Left ventricle myocardium inferior (tissue), 1 donor: ENCODE measurements at regions not wholly inside any gene's neighbourhood (a gene's known extent, or its start where the extent isn't known, plus 50 kb on each side); places are given as distances from the start of the nearest gene placed in this dataset.

ENCODE experiments used
- DNase-seq: peaks from one replicate; pipeline ENCODE4 v3.0.0-alpha.2; 2020
- H3K27ac ChIP-seq: fragments of 200-600 bp; replicated peaks from 2 replicates; pipeline ENCODE4 v1.8.0; 2021
- H3K27me3 ChIP-seq: fragments of 200-600 bp; 2 replicates; pipeline ENCODE4 v1.8.0; 2021; ENCODE audit warnings: low read depth
- H3K36me3 ChIP-seq: fragments of 200-600 bp; 2 replicates; pipeline ENCODE4 v1.8.0; 2021
- H3K4me1 ChIP-seq: fragments of 200-600 bp; 2 replicates; pipeline ENCODE4 v1.8.0; 2021
- H3K4me3 ChIP-seq: fragments of 200-600 bp; 2 replicates; pipeline ENCODE4 v1.8.0; 2021; ENCODE audit warnings: mild to moderate bottlenecking, moderate library complexity
- H3K9me3 ChIP-seq: fragments of 200-600 bp; replicated peaks from 2 replicates; pipeline ENCODE4 v1.8.0; 2021
- intact Hi-C: fragments of 100-400 bp; cut with micrococcal nuclease; formaldehyde crosslinking; loops from one replicate; pipeline ENCODE4 v1.11.0; 2022
- TF ChIP-seq, protein P1 (sequence below): fragments of 200-600 bp; IDR thresholded peaks from 2 replicates; pipeline ENCODE4 v1.8.0; 2021; ENCODE audit warnings: antibody characterized with exemption, mild to moderate bottlenecking, borderline replicate concordance
- donor health status: DM: no; HTN: yes; CAD: no; lungs with severe emphysema.

DNA sequence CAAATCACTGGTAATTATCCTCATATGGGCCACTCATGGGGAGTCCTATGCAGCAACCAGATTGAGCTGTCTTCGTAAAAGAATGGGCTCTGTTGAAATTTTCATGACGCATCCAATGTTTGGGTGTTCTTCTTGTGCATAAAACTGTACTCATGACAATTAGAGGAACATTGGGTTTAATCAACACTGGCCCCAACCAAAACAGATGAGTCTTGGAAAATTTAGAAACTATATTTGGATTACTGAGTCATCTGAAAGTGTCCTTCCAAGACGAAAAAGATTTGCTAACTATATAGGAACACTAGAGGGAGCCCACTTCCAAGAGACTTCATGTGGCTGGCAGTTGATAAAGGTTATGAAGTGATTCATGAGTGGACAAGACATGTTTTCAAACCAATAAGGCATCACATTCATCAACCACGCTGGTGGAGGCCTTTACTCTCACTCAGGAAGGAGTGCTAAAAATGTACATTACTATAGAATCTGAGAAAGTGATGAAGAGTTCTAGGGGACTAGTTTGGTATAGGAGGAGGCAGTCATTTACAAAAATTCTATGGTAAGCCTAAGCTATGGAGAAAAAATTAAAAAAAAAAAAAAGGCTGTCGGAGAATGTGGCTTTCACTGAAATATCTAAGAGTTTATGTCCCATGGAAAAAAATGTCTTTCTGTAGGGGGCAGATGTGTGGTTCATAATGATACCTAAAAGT, 313.5 kb downstream of the PRDM9 start:
- Histone ChIP-seq H3K4me3 (no peak overlapping the region), H3K4me1 (no peaks in the 10 kb centered on the region), H3K9me3 (peaks cover 6% of the 10 kb centered on the region), H3K27ac (no peak overlapping the region), H3K36me3 (no peaks in the 10 kb centered on the region), H3K27me3 (no peaks in the 10 kb centered on the region)
- intact Hi-C loops = no loop called here
- no peak for DNase-seq
- TF ChIP-seq, protein P1, sequence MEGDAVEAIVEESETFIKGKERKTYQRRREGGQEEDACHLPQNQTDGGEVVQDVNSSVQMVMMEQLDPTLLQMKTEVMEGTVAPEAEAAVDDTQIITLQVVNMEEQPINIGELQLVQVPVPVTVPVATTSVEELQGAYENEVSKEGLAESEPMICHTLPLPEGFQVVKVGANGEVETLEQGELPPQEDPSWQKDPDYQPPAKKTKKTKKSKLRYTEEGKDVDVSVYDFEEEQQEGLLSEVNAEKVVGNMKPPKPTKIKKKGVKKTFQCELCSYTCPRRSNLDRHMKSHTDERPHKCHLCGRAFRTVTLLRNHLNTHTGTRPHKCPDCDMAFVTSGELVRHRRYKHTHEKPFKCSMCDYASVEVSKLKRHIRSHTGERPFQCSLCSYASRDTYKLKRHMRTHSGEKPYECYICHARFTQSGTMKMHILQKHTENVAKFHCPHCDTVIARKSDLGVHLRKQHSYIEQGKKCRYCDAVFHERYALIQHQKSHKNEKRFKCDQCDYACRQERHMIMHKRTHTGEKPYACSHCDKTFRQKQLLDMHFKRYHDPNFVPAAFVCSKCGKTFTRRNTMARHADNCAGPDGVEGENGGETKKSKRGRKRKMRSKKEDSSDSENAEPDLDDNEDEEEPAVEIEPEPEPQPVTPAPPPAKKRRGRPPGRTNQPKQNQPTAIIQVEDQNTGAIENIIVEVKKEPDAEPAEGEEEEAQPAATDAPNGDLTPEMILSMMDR = peak; percentile 33

GRCh38 chr5:23823521-23823920, 316.1 kb downstream of the PRDM9 start:
- Histone ChIP-seq H3K9me3 (peaks cover 6% of the 10 kb centered on the region), H3K27me3 (no peaks in the 10 kb centered on the region), H3K27ac (no peak overlapping the region), H3K4me1 (no peaks in the 10 kb centered on the region), H3K36me3 (no peaks in the 10 kb centered on the region), H3K4me3 (no peak overlapping the region)
- intact Hi-C loops = no loop called here
- DNase-seq = no peak
- TF ChIP-seq, protein P1 = no peak

DNA sequence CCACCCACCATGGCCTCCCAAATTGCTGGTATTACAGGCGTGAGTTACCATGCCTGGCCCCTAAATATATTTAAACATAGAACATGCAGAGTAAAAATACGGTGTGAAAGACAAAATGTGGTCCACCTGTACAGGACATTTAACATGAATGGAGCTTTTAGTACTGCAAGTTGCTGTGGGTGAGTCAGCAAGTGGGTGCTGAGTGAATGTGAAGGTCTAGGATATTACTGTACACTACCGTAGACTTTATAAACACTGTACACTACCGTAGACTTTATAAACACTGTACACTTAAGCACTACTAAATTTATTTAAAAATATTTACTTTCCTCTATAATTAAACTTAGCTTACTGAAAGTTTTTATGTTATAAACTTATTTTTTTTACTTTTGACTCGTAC, 317.8 kb downstream of the PRDM9 start:
- no peak overlapping the region for H3K4me3 ChIP-seq
- intact Hi-C loops = no loop called here
- TF ChIP-seq, protein P1 = no peak

DNA sequence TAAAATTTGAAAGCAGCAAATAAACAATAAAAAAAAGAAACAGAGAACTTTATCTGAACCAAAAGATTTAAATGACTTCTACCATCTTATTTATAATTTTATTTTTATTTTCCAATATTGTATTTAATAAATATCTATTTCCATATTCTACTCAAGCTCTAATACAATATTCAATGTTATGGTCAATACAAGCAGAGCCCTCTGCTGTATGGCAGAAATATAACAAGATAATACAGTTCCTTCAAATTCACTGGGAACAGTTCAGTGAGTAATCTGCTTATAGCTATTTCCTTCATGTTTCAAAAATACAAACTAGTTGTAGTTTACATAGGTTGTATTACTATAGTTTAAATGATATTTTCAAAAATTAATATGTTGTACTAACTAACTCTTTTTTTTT, 332.7 kb downstream of the PRDM9 start:
- Histone ChIP-seq H3K4me1 (no peaks in the 10 kb centered on the region), H3K27me3 (no peaks in the 10 kb centered on the region), H3K4me3 (no peak overlapping the region), H3K36me3 (no peaks in the 10 kb centered on the region), H3K9me3 (peaks cover 30% of the 10 kb centered on the region), H3K27ac (no peak overlapping the region)
- DNase-seq = no peak
- intact Hi-C loops = no loop called here
- TF ChIP-seq, protein P1 = no peak

More for the DNA sequence above, 317.8 kb downstream of the PRDM9 start:
- no peaks in the 10 kb centered on the region for H3K4me1 ChIP-seq
- H3K27ac ChIP-seq = no peak overlapping the region
- DNase-seq = no peak
- peaks cover 3% of the 10 kb centered on the region for H3K9me3 ChIP-seq
- no peaks in the 10 kb centered on the region for H3K36me3 ChIP-seq
- no peaks in the 10 kb centered on the region for H3K27me3 ChIP-seq

DNA sequence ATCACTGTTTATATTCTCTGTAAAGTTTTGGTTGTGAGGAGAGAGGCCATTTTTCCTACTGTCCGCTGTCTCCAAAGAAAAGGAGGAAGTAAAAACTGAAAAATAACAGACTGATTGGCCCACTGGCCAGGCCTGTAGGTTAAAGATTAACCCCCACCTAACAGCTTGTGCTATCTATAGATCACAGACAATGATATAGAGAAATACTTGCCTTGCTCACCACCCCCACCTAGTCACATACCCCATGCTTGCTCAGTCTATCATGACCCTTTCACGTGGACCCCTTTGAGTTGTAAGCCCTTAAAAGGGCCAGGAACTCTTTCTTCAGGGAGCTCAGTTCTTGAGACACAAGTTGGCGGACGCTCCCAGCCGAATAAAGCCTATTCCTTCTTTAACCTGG, 357.4 kb downstream of the PRDM9 start:
- H3K27ac ChIP-seq = no peak overlapping the region
- TF ChIP-seq, protein P1 = no peak
- H3K9me3 ChIP-seq = no peaks in the 10 kb centered on the region
- no peak for DNase-seq
- intact Hi-C loops = no loop called here
- no peak overlapping the region for H3K4me3 ChIP-seq
- no peaks in the 10 kb centered on the region for H3K27me3 ChIP-seq
- no peaks in the 10 kb centered on the region for H3K36me3 ChIP-seq
- no peaks in the 10 kb centered on the region for H3K4me1 ChIP-seq
